ENCODE measurements at regions not wholly inside any gene's neighbourhood (a gene's known extent, or its start where the extent isn't known, plus 50 kb on each side); places are given as distances from the start of the nearest gene placed in this dataset.

DNA sequence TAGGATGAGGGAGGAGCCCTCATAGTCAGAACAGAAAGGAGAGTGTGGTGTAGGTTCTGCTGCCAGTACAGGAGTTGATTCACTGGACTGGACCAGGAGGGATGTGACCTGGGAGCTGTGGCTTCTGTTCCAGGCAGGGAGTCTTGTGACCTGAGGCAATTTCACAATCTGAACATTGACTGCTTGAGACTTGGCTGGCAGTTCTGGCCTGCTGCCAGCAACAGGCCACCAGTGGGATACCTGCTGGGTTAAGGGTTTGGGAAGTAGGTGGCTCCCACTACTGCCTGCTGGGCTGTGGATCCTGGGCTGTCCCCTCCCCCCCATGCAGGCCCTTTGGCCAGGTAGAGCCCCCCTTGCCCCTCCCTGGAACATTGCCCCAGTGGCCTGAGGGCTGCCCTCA, 268.6 kb upstream of the ARRDC3 start:
- TF ChIP-seq, protein P1, sequence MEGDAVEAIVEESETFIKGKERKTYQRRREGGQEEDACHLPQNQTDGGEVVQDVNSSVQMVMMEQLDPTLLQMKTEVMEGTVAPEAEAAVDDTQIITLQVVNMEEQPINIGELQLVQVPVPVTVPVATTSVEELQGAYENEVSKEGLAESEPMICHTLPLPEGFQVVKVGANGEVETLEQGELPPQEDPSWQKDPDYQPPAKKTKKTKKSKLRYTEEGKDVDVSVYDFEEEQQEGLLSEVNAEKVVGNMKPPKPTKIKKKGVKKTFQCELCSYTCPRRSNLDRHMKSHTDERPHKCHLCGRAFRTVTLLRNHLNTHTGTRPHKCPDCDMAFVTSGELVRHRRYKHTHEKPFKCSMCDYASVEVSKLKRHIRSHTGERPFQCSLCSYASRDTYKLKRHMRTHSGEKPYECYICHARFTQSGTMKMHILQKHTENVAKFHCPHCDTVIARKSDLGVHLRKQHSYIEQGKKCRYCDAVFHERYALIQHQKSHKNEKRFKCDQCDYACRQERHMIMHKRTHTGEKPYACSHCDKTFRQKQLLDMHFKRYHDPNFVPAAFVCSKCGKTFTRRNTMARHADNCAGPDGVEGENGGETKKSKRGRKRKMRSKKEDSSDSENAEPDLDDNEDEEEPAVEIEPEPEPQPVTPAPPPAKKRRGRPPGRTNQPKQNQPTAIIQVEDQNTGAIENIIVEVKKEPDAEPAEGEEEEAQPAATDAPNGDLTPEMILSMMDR (IDR thresholded peaks at IDR 0.05; ENCODE audit: low read length) = no peak
- TF ChIP-seq EZH2 (IDR thresholded peaks at IDR 0.05; ENCODE audit: borderline replicate concordance, low read length) = no peak

Data from OCI-LY1 (cell line).